ENCODE measurements at regions not wholly inside any gene's neighbourhood (a gene's known extent, or its start where the extent isn't known, plus 50 kb on each side); places are given as distances from the start of the nearest gene placed in this dataset.

GRCh38 chr6:170187669-170188566 is 103.0 kb downstream of the DLL1 start:
- TF ChIP-seq, protein P1, sequence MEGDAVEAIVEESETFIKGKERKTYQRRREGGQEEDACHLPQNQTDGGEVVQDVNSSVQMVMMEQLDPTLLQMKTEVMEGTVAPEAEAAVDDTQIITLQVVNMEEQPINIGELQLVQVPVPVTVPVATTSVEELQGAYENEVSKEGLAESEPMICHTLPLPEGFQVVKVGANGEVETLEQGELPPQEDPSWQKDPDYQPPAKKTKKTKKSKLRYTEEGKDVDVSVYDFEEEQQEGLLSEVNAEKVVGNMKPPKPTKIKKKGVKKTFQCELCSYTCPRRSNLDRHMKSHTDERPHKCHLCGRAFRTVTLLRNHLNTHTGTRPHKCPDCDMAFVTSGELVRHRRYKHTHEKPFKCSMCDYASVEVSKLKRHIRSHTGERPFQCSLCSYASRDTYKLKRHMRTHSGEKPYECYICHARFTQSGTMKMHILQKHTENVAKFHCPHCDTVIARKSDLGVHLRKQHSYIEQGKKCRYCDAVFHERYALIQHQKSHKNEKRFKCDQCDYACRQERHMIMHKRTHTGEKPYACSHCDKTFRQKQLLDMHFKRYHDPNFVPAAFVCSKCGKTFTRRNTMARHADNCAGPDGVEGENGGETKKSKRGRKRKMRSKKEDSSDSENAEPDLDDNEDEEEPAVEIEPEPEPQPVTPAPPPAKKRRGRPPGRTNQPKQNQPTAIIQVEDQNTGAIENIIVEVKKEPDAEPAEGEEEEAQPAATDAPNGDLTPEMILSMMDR (IDR thresholded peaks at IDR 0.05; ENCODE audit: insufficient read depth, low read length, severe bottlenecking), result no peak
- no peak for DNase-seq (ENCODE audit: low read depth)
- H3K27me3 ChIP-seq (ENCODE audit: control insufficient read depth, insufficient read depth, low read length), result no peaks in the 10 kb centered on the region
- no peak for FAIRE-seq
- H3K4me3 ChIP-seq (ENCODE audit: low read depth, low read length), result no peak overlapping the region
- no peaks in the 10 kb centered on the region for H3K36me3 ChIP-seq (ENCODE audit: control insufficient read depth, insufficient read depth, low read length)

DNA sequence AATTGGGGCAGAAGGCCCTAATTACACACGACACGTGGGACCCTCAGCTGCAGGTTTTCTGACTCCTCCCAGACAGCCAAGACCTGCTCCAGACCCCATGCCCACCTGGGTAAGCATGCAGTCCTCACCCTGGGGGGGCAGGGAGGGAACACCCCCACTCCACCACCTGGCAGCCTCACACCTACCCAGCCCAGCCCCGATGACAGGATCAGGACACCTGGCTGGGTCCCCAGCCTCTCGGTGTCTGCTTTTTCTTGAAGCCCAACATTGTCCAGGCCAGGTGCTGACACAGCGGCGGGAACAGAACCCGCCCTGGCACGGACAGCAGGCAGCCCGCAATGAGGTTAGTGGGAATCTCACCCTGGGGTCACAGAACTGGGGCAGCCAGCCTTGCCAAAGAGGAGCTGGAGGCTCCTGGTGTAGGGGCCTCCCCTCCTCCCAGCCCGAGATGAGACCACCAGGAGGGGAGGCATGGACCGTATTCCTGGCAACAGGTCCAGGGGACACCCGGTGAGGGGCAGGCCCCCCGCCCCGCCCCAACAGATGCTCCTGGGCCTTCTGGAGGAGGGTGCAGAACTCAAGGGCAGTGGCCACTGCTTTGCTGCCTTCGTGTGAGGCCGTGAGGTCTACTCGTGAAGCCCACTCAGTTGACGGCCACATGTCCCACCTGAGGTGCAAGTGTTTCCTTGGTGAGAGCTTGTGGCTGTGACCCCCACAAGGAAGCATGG is 103.8 kb downstream of the DLL1 start:
- TF ChIP-seq, protein P1 (IDR thresholded peaks at IDR 0.05; ENCODE audit: insufficient read depth, low read length, severe bottlenecking), result no peak
- no peaks in the 10 kb centered on the region for H3K27me3 ChIP-seq (ENCODE audit: control insufficient read depth, insufficient read depth, low read length)
- FAIRE-seq (no peak), DNase-seq (ENCODE audit: low read depth) (no peak)
- H3K4me3 ChIP-seq (ENCODE audit: low read depth, low read length), result no peak overlapping the region
- no peaks in the 10 kb centered on the region for H3K36me3 ChIP-seq (ENCODE audit: control insufficient read depth, insufficient read depth, low read length)

DNA sequence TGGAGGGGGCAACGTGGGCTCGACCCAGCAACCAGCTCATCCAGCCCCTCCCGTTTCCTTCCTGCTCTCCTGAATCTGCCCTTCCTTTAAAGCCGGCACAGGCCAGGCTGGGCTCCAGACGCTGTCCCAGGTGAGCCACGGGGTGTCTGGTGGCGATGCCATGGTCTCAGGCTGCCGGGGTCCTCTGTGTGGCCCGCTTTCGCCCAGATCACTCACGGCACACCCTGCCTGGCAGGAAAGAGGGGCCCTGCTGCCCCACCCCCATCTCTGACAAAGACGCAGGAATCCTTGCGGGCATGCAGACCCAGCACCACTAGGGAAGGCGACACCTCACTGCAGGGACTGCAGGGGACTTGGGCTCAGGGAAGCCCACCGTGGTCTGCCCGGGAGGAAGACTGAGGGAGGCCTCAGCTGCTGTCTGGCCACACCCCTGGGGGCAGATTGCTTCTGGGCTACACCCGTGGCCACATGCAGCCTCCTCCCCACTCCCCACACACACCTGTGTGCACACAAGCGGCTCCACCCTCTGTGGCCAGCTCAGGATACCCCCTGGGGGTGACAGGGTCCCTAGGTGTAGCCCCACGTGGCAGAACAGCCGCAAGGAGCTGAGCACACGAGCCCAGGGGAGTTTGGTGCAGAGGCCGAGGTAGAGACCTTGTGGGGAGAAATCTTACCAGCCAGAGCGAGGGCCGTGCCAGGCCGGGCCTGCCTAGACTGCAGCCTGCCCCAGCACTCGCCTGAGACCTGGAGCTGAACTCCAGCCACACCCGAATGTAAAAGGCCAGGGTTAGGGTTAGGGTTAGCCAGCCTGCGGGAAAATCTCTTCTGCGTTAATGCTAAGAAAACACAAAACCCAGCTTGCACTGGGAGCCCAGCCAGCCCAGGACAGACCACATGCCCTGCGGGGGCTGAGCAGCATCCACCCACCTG is 104.6 kb downstream of the DLL1 start:
- TF ChIP-seq, protein P1 (IDR thresholded peaks at IDR 0.05; ENCODE audit: insufficient read depth, low read length, severe bottlenecking), result no peak
- Histone ChIP-seq H3K4me3 (ENCODE audit: low read depth, low read length) (no peak overlapping the region), H3K27me3 (ENCODE audit: control insufficient read depth, insufficient read depth, low read length) (no peaks in the 10 kb centered on the region), H3K36me3 (ENCODE audit: control insufficient read depth, insufficient read depth, low read length) (no peaks in the 10 kb centered on the region)
- no peak for FAIRE-seq
- peak; percentile 12 for DNase-seq (ENCODE audit: low read depth)

GRCh38 chr6:170185175-170185978 is 105.5 kb downstream of the DLL1 start:
- DNase-seq (ENCODE audit: low read depth), result no peak
- no peak overlapping the region for H3K4me3 ChIP-seq (ENCODE audit: low read depth, low read length)
- no peaks in the 10 kb centered on the region for H3K36me3 ChIP-seq (ENCODE audit: control insufficient read depth, insufficient read depth, low read length)
- TF ChIP-seq, protein P1 (IDR thresholded peaks at IDR 0.05; ENCODE audit: insufficient read depth, low read length, severe bottlenecking), result no peak
- H3K27me3 ChIP-seq (ENCODE audit: control insufficient read depth, insufficient read depth, low read length), result no peaks in the 10 kb centered on the region
- FAIRE-seq, result no peak

DNA sequence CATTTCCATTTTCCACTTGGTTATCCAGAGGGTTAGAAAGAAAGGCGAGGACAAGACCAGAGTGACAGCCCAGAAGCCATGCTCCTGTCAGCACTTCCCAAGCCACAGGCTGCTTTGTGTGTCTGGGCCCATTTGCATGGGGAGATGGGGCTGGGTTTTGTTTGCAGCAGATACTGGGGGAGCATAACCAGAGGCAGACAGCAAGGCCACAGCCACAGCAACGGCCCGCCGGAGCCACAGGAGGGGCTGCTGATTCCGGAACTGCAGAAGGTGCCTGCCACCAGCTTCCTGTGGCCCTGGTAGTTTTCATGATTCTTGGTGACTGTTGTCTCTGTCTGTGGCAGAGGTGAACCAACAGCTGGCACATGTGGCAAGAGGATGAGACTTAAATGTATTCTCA is 106.6 kb downstream of the DLL1 start:
- TF ChIP-seq, protein P1 (IDR thresholded peaks at IDR 0.05; ENCODE audit: insufficient read depth, low read length, severe bottlenecking), result no peak
- Histone ChIP-seq H3K27me3 (ENCODE audit: control insufficient read depth, insufficient read depth, low read length) (no peaks in the 10 kb centered on the region), H3K4me3 (ENCODE audit: low read depth, low read length) (no peak overlapping the region), H3K36me3 (ENCODE audit: control insufficient read depth, insufficient read depth, low read length) (no peaks in the 10 kb centered on the region)
- FAIRE-seq, result no peak
- DNase-seq (ENCODE audit: low read depth), result no peak
